Stromal cell of bone marrow (primary cell): ENCODE measurements at regions not wholly inside any gene's neighbourhood (a gene's known extent, or its start where the extent isn't known, plus 50 kb on each side); places are given as distances from the start of the nearest gene placed in this dataset.
A peak's percentile ranks its signal among the peaks of the same experiment; 100 is the strongest.

ENCODE experiments used
- DNase-seq: peaks from one replicate; pipeline ENCODE4 v3.0.0-alpha.2; 2012; ENCODE audit warnings: low read depth

DNA sequence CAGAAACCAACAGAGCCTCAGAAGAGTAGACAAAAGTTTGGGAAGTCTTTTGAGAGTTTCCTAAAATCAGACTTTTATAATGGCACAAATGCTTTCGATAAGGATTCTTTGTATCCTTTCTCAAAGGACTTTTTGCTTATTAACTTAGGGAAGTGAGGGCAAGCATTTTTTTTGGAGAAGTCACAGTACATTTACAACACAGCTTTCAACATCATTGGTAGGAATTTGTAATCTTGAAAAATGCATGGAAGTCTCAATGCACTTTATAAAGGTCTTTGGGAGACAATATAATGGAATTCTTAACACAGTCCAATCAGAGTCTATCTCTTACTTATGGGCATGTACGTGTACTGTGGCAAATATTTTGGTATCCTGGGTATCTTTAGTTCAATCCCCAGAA lies 325.8 kb upstream of the NR5A2 start:
- DNase-seq, result no peak

DNA sequence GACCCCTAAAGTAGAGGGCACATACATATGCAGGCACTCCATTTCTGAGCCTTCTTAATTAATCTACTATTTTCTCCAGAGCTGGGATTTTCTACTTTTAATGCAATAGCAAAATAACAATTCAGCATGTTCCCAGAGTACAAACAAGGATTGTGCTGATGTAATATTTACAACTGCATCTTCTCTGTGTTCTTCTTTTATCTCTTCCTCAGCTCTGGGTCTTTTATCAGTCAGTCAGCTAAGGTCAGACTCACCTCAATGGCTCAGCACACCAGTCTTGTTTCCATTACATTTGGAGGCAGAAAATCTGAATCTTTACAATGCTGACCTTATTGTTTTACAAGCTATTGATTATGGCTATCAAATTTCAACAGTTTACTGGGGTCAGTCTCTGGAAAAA lies 323.3 kb upstream of the NR5A2 start:
- DNase-seq, result no peak

DNA sequence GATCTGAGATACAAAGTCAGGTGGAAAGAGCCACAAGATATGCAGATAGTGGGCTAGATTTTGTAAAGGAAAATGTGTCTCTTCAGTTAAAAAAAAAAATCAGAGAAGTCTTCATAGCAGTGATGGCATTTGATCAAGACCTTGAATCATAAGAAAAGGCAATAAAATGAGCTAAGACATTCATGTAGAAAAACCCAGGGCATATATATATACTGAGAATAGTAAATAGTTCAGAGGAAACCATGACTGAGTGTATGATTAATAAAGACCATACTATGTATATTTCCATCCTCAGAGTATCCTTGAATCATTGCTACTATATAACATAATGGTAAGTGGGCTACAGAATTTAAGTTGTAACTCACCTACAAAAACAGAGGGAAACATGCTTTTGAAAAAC lies 321.7 kb upstream of the NR5A2 start:
- no peak for DNase-seq

DNA sequence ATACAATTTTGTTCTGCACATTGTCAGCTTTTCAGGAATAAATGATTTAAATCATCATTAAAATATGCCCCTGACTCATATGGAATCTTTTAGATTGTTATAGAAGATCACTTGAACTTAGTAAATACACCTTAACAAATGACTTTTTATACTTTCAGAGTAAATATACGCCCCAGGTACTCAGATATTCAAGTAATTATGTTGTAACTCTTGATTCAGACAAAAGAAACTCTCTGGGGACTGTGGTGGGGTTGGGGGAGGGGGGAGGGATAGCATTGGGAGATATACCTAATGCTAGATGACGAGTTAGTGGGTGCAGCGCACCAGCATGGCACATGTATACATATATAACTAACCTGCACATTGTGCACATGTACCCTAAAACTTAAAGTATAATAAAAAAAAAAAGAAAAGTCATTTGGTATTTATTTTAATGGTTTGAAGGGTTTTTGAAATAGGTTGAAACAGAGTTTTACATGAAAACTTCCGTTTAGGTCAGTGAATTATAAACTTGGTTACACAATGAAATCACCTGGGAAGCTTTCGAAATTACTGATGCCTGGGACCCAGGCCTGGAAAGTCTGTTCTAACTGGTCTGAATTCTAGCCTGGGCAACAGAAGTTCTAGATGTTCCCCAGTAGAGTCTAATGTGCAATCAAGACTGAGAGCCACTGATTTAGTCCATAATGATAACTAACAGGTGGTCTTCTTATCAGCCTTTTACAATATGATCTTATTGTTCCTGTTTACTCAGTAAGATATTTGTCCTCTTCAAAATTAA lies 320.5 kb upstream of the NR5A2 start:
- no peak for DNase-seq

DNA sequence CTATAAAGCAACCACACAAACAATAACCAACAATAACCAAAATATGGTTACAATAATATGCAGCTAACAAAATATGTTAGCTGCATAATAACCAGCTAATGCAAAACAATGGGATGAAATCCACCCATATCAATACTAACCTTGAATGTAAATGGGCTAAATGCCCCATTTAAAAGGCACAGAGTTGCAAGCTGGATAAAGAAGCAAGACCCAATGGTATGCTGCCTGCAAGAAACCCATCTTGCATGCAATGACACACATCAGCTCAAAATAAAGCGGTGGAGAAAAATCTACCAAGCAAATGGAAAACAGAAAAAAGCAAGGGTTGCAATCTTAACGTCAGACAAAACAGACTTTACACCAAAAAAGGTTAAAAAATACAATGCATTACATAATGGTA lies 316.5 kb upstream of the NR5A2 start:
- DNase-seq, result no peak

DNA sequence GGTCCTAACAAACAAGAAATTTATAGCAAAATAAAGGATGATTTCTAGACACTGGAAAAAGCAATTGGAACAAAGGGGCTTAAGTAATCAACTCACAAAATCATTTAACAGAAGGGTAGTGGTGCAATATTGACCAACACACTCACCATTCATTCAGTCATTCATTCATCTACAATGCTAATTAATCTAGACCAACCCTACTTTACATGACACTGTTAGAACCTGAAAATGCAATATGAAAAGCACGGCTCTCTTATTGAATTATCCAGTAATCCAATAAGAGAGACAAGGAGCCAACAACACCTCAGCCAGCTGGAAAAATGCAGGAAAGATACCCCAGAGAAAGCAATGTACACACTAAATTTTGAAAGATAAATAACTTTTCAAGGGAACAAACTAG lies 310.8 kb upstream of the NR5A2 start:
- DNase-seq, result no peak

DNA sequence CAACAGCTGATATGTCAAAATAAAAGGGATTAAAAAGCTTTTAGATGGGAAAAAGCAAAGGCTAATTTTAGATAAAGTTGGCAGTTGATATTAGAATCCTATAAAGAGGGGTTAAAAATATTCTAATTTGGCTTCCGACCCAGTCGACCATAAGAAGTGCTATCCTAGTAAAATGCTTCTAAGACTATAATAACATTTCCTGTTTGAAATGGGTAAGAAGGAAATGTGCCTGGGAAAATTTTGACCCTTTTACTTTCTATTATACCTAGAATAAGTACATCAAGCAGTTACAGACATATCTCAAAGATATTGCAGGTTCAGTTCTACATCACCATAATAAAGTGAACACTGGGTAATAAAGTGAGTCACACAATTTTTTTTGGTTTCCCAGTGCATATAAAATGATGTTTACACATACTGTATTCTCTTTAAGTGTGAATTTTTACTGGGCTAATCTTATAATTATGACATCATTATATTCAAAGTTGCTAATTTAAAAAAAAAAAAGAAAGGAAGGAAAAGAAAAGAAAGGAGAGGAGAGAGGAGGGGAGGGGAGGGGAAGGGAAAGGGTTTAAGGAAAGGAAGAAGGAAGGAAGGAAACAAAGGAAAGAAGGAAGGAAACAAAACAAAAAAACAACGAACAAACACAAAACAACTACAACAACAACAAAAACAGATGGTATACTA lies 308.2 kb upstream of the NR5A2 start:
- no peak for DNase-seq

DNA sequence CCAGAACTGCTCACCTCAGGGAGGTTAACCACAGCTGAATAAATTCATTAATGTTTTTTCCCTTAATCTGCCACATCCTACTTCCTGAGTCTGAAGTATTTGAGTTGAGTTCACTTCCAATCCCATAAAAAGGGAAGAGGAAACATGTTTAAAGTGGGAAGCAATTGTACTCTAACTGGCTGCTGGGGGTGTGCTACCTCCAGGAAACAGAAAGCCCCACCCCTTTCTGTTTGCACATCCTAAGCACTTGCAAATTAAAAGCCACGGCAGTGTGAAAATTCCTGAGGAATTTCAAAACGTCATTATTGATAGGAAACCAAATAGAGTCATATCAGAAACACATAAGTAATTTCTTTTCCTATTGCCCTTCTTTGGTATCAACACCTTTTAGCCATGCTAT lies 307.0 kb upstream of the NR5A2 start:
- no peak for DNase-seq

DNA sequence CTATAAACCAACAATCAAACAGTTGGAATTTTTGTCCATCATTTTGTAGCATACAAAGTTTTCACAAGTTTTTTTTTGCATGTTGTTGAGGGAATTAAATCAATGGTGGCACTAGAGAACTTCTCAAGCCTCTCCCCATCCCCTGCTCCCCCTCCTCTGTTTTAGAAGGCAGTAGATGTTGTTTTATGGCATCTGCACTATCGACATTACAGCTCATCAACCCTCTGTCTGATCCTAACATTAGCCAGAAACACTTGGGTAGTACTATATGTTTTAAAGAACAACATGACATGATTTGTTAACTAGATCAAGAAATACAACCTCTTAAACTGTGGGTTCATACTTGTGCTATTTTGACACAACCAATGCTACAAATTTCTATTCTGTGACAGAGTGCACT lies 306.5 kb upstream of the NR5A2 start:
- no peak for DNase-seq

DNA sequence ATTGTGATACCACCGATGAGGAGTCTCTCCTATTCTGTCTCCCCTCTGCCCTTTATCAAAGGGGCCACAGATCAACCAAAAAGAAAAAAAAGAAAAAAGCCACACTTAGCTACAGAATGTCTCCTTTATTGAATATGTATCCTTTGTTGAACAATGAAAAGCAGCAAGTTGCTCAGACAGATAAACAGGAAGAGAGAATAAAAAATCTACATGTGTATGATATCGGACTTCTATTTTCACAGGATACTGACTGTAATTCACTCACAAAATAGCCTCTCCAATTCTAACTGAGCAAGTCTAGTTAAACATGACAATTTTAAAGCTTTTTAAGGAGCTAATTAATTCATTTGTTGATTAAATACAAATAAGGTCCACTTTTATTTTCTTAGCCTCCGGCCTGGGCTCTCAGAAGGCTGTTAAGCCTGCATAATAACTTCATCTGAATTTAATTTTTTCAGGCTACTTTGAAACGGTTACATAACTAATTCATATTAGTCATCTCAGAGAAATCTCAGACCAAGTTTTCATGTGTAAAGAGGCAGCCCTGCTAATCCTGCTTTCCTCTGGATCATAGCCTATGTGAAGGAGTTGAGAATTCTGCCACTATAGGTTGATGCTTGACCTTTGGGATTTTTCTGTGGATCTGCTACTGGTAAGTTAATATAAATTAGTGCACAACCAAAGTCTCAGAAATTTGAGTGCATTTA lies 304.1 kb upstream of the NR5A2 start:
- DNase-seq, result peak; percentile 10

DNA sequence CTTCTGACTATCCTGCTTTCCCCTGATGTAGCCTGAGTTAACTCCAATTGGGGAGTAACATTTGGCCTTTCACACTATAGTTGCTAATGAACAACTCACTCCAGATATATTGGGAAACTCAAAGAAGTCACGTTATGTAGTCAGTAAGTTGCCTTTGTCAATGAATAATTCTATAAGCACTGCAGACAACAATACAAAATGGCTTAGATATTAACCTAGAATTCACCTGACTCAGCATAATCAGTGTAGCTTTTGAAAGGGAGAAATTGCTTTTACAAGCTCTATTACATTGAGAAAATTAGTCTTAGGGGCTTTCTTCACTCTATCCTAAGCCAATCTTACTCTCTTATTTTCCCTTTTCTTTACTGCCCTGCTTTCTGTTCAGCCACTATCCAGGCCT lies 303.5 kb upstream of the NR5A2 start:
- no peak for DNase-seq

DNA sequence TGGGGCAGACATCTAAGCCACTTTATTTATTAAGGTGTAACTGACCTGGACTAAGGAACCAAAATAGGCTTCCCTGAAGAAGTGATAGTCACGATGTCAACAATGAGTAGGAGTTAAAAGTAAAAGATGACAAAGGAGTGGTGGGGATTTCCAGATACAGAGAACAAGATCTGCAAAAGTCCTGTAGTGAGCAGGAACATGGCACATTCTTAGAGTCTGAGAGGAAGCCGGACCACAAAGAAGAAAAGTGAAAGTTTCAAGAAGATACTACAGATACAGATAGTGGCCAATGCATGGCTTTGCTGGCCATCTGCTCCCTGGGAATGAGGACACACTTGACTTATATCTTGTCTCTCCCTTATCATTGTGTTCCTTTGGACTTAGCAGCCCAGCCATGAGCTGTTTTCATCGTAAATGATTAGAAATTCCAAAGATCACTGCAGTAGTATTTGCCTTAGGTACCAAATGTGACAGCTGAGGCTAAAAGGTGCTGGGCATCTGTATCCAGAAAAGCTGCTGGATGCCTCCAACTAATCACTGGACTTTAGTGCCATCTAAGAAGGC lies 302.4 kb upstream of the NR5A2 start:
- no peak for DNase-seq

DNA sequence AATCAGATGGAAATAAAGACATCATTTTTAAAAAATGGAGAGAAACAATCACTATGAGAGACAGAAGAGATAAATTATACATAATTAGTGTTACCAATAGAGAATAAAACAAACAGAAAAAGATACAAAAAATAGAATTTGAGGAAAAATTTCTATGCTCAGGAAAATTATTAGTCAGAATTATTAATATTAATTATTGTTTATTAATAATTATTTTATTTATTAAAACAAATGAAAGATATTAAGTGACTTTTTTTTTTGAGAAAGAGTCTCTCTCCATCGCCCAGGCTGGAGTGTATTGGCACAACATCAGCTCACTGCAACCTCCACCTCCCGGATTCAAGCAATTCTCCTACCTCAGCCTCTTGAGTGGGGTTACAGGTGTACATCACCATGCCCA lies 299.8 kb upstream of the NR5A2 start:
- DNase-seq, result no peak

DNA sequence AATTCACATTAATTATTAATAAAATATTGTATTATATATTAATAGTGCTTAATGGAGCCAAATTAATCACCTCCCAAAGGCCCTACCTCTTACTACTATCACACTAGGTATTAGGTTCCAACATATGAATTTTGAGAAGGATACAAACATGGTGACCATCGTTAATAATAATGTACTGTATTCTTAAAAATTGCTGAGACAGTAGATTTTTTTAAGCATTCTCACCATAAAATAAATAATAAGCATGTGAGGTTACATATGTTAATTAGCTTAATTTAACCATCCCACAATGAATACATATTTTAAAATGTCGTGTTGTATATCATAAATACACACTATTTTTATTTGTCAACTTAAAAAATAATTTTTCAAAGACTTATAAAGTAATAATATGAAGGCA lies 299.2 kb upstream of the NR5A2 start:
- no peak for DNase-seq

DNA sequence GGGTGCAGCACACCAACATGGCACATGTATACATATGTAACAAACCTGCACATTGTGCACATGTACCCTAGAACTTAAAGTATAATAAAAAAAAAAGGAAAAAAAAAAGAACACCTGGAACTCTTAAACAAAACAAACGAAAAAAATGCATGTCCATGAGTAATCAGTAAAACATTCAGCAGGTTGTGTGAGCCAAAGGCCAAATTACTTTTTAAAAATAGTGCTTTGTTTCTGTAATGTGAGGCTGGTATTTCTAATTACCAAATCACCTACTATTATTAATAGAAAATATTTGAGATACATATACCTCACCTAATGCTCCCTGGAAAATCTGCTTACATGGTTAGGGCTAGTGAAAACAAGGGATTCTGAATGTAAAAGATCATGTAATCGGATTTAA lies 294.4 kb upstream of the NR5A2 start:
- DNase-seq, result no peak

DNA sequence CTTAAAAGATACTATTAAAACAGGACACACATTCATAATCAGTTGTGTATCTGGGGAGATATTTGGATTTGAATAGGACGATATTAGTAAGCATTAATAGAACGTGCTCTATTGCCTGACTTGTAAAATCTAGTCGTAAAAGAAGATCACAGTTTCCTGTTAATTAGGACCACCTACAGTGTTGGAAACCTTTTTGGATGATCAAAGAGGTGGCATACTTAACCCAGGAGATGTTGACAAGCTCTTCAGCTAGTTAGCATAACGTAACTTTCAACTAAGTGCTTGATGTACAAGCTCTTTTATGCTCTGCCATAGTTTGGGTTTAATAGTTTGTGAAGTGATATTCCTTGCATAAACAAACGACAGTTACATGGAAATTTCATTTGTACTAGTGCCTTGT lies 293.3 kb upstream of the NR5A2 start:
- DNase-seq, result no peak

DNA sequence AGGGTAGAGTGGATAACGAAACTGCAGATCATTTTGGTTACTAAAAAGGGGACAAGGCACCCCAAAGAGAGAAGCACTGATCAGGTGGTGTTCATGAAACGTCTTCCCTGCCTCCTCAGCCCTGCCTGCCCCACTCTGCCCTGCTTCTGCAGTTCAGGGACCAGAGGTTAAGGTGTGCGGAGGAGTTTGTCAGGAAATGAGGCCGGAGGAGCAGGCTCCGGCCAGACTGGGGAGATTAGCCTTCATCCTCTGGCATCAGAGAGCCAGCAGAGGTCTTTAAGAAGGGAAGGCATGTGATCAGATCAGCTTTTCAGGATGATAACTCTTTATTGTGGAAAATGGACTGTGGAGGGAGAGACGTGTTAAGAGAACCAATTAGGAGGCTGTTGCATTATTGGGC lies 291.9 kb upstream of the NR5A2 start:
- no peak for DNase-seq

DNA sequence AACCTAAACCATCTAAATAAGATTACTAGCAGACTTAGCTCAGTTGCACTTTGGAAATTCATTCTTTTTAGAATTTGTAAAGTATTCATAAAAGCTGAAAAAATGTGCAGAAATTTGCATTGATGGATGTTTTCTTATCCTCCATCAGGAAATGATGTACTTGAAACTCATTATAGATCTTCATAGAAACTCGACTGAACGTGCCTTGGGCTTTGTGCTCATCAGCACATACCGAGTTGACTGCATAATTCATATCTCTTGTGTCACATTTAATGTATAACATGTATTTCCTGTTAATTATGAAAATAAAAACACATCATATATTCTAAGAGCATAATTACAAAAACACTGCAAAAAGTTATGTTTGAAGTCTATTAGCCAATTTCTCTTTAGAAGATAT lies 290.9 kb upstream of the NR5A2 start:
- DNase-seq, result no peak

DNA sequence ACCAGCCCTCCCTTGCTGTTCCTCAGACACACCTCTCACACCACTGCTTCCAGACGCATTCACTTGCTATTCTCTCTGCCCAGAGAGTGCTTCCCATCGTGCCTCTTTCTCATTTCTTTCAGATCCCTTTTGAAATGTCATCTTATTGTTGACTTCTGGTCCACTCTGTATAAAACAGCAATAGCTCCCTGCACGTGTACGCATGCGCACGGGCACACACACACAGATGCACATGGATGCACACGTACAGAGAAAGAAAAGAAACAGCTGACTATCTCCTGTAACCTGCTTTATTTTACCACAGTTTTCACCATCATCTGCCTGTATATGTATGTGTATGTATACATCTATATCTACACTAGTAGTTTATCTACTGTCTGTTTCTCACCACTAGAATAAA lies 285.9 kb upstream of the NR5A2 start:
- no peak for DNase-seq

DNA sequence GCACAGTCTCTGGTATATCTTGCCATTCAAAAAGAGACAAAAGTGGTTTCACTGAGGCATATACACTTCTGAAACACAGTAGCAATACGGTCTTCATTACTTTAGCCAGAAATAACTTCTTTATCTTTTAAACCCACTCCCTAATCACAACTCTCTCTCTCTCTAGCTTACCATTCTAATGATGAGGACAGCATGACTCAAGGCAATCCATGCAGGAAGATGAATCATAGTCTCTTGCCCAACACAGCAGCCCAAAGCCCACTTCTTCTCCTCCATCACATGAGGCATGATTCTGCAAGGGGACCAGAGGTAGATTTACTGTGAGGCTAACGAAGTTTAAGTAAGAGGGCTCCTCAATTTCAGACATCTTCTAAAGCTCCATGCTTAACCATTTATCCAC lies 285.0 kb upstream of the NR5A2 start:
- DNase-seq, result peak; percentile 79

DNA sequence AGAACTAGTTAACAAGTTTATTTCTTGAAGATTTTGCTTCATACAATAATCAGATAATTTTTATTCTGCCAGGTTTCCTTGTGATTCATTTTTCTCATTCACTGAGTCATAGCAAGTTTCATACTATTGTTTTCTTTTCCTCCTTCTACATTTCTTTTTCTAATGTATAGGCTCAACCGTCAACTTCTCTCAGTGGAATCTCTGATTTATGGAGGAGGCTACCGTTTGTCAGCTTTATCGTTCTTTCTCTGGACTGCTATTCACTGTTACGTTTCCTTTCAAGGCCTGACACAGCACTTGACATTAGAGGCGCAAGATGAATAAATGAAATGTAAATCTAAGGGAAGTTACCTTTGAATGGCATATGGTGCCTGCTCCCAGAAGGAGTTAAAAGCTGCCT lies 284.3 kb upstream of the NR5A2 start:
- DNase-seq, result peak; percentile 8

DNA sequence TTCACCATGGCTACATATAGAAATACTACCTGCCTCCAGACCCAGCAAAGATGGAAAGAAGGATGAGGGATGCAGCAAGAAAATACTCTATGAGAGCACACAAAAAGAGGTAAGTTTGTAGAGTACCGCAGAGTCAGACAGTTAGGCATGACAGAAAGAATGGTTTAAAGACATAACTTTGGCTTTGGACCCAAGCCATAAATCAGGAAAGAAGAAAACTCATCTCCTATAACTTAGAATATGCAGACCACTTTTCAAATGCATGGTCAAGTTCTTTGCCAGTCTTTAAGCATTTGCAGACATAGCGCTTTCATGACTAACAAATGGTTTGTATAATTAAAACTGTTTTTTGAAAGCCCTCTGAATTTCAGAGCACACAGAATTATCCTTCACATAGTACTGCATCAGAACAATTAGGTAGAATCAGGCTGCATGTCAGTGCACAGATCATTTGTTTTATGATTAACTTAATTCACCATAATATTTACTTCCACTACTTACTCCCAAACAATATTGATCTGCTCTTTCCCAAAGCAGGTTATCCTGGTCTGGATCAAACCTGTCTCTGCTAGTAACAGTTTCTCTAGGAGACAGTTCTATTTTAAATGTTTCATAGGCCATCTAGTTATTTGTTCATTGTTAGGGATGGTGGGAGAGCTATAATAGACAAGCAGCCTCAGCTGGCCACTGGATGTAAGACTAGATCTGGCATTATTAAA lies 280.7 kb upstream of the NR5A2 start:
- no peak for DNase-seq
